ENCODE measurements at regions not wholly inside any gene's neighbourhood (a gene's known extent, or its start where the extent isn't known, plus 50 kb on each side); places are given as distances from the start of the nearest gene placed in this dataset.

GRCh38 chr6:56756791-56757587, 114.3 kb upstream of the DST start:
- H3K9ac ChIP-seq (ENCODE audit: low read depth, low read length): no peak overlapping the region
- no peaks in the 10 kb centered on the region for H3K9me3 ChIP-seq (ENCODE audit: control insufficient read depth, insufficient read depth, low read length)
- peaks cover 80% of the 10 kb centered on the region for H3K4me1 ChIP-seq (ENCODE audit: control insufficient read depth, insufficient read depth, low read length)
- no peaks in the 10 kb centered on the region for H3K27me3 ChIP-seq (ENCODE audit: control insufficient read depth, insufficient read depth, low read length)
- no peak overlapping the region for H3K4me3 ChIP-seq (ENCODE audit: low read depth, low read length)
- no peaks in the 10 kb centered on the region for H3K36me3 ChIP-seq (ENCODE audit: control insufficient read depth, insufficient read depth, low read length)
- H3K27ac ChIP-seq (ENCODE audit: low read depth, low read length): no peak overlapping the region

DNA sequence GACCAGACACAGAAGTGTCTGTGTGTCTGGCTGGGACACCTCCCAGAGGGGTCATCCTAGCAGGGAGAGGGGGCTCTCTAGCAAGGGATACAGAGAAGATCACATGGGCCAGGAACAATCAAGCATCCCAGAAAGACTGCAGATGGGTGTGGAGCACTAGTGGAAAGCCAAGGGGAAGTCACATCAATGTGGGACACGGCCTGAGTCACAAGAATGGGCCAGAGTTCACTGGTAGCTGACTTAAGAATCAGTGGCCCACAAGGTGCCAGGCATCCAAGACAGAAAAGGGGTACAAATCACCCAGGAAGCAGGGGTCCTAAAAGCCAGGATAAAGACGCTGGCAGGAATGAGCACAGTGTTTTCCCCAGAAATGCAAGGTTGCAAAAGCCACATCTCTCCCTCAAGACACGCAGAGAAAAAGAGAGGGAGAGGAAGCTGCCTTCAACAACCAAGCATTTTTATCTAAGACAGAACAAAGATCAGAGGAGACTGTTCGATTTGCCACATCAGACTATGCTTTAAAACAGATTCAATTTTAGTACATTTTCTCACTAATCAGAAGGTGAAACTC, 113.6 kb upstream of the DST start:
- Histone ChIP-seq H3K36me3 (ENCODE audit: control insufficient read depth, insufficient read depth, low read length) (no peaks in the 10 kb centered on the region), H3K9me3 (ENCODE audit: control insufficient read depth, insufficient read depth, low read length) (no peaks in the 10 kb centered on the region), H3K4me1 (ENCODE audit: control insufficient read depth, insufficient read depth, low read length) (peaks cover 87% of the 10 kb centered on the region), H3K4me3 (ENCODE audit: low read depth, low read length) (no peak overlapping the region), H3K27ac (ENCODE audit: low read depth, low read length) (no peak overlapping the region), H3K9ac (ENCODE audit: low read depth, low read length) (no peak overlapping the region), H3K27me3 (ENCODE audit: control insufficient read depth, insufficient read depth, low read length) (no peaks in the 10 kb centered on the region)

GRCh38 chr6:56755040-56755439, 112.4 kb upstream of the DST start:
- H3K9me3 ChIP-seq (ENCODE audit: control insufficient read depth, insufficient read depth, low read length): no peaks in the 10 kb centered on the region
- H3K27me3 ChIP-seq (ENCODE audit: control insufficient read depth, insufficient read depth, low read length): no peaks in the 10 kb centered on the region
- peaks cover 91% of the 10 kb centered on the region for H3K4me1 ChIP-seq (ENCODE audit: control insufficient read depth, insufficient read depth, low read length)
- no peaks in the 10 kb centered on the region for H3K36me3 ChIP-seq (ENCODE audit: control insufficient read depth, insufficient read depth, low read length)
- H3K4me3 ChIP-seq (ENCODE audit: low read depth, low read length): no peak overlapping the region
- H3K27ac ChIP-seq (ENCODE audit: low read depth, low read length): no peak overlapping the region
- no peak overlapping the region for H3K9ac ChIP-seq (ENCODE audit: low read depth, low read length)

DNA sequence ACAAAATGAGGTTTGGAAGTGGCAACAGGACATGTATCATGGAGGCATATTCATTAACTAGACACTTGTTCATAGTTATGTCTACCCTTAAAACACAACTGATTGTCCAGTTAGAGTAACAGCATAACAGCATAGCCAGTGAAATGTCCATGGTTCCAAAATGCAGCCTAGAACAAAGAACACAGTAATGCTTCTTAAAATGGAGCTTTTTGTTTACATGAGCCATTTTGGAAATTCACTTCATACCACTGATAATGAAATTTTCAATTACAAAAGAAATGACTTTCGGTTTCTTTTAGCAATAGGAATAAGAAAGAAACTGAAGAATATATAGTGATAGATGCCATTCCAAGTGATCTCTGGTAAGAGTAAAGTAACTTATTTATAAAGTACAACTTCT, 111.1 kb upstream of the DST start:
- Histone ChIP-seq H3K36me3 (ENCODE audit: control insufficient read depth, insufficient read depth, low read length) (no peaks in the 10 kb centered on the region), H3K4me3 (ENCODE audit: low read depth, low read length) (no peak overlapping the region), H3K27ac (ENCODE audit: low read depth, low read length) (peak overlapping the region; percentile 8), H3K9ac (ENCODE audit: low read depth, low read length) (no peak overlapping the region), H3K9me3 (ENCODE audit: control insufficient read depth, insufficient read depth, low read length) (no peaks in the 10 kb centered on the region), H3K4me1 (ENCODE audit: control insufficient read depth, insufficient read depth, low read length) (peaks cover 84% of the 10 kb centered on the region), H3K27me3 (ENCODE audit: control insufficient read depth, insufficient read depth, low read length) (no peaks in the 10 kb centered on the region)

DNA sequence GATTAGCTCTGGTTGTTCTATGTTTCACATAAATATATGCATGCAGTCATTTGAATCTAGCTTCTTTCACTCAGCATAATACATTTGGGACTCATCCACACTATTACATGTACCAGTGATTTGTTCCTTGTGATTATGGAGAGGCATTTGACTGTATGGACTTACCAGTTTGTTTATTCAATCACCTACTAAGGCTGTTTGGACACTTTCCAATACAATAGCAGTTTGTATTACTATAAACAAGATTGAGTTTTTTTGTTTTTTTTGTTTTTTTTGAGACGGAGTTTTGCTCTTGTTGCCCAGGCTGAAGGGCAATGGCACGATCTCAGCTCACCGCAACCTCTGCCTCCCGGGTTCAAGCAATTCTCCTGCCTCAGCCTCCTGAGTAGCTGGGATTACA, 109.8 kb upstream of the DST start:
- Histone ChIP-seq H3K36me3 (ENCODE audit: control insufficient read depth, insufficient read depth, low read length) (no peaks in the 10 kb centered on the region), H3K4me3 (ENCODE audit: low read depth, low read length) (no peak overlapping the region), H3K27me3 (ENCODE audit: control insufficient read depth, insufficient read depth, low read length) (no peaks in the 10 kb centered on the region), H3K4me1 (ENCODE audit: control insufficient read depth, insufficient read depth, low read length) (peaks cover 83% of the 10 kb centered on the region), H3K9me3 (ENCODE audit: control insufficient read depth, insufficient read depth, low read length) (no peaks in the 10 kb centered on the region), H3K27ac (ENCODE audit: low read depth, low read length) (peak overlapping the region; percentile 83), H3K9ac (ENCODE audit: low read depth, low read length) (no peak overlapping the region)

- H3K4me1 ChIP-seq (ENCODE audit: control insufficient read depth, insufficient read depth, low read length): peaks cover 83% of the 10 kb centered on the region
- H3K4me3 ChIP-seq (ENCODE audit: low read depth, low read length): no peak overlapping the region
- no peaks in the 10 kb centered on the region for H3K27me3 ChIP-seq (ENCODE audit: control insufficient read depth, insufficient read depth, low read length)
- H3K9me3 ChIP-seq (ENCODE audit: control insufficient read depth, insufficient read depth, low read length): no peaks in the 10 kb centered on the region
- H3K9ac ChIP-seq (ENCODE audit: low read depth, low read length): no peak overlapping the region; the same call in 1 of the 2 replicates
- peak overlapping the region; percentile 83 for H3K27ac ChIP-seq (ENCODE audit: low read depth, low read length)
- H3K36me3 ChIP-seq (ENCODE audit: control insufficient read depth, insufficient read depth, low read length): no peaks in the 10 kb centered on the region
Observed at GRCh38 chr6:56752009-56752408, 109.3 kb upstream of the DST start.

DNA sequence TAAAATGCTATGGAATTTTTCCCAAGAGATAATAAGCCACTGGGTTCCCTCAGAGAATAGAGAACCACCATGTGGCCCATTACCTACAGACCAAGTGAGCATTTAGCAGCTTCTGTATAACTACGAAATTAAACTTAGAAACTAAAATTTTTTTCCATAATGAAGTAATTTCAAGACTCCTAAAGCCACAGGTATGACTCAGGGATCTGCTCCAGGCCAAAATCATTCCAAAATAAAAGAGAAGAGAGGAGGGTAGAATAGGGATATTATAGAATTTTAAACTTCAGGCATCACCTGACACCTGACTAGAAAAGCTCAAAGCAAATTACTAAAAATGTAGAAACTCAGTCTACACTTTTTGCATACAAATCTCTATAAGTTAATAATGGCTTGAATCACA, 108.9 kb upstream of the DST start:
- no peaks in the 10 kb centered on the region for H3K9me3 ChIP-seq (ENCODE audit: control insufficient read depth, insufficient read depth, low read length)
- H3K4me3 ChIP-seq (ENCODE audit: low read depth, low read length): no peak overlapping the region
- no peak overlapping the region; the same call in 1 of the 2 replicates for H3K9ac ChIP-seq (ENCODE audit: low read depth, low read length)
- H3K36me3 ChIP-seq (ENCODE audit: control insufficient read depth, insufficient read depth, low read length): no peaks in the 10 kb centered on the region
- peak overlapping the region; percentile 83 for H3K27ac ChIP-seq (ENCODE audit: low read depth, low read length)
- peaks cover 83% of the 10 kb centered on the region for H3K4me1 ChIP-seq (ENCODE audit: control insufficient read depth, insufficient read depth, low read length)
- H3K27me3 ChIP-seq (ENCODE audit: control insufficient read depth, insufficient read depth, low read length): no peaks in the 10 kb centered on the region

- Histone ChIP-seq H3K27ac (ENCODE audit: low read depth, low read length) (peak overlapping the region; percentile 30), H3K4me1 (ENCODE audit: control insufficient read depth, insufficient read depth, low read length) (peaks cover 82% of the 10 kb centered on the region), H3K27me3 (ENCODE audit: control insufficient read depth, insufficient read depth, low read length) (no peaks in the 10 kb centered on the region), H3K9ac (ENCODE audit: low read depth, low read length) (0 out of 2 replicates have a peak overlapping the region, but pooled peaks have one; percentile 18), H3K9me3 (ENCODE audit: control insufficient read depth, insufficient read depth, low read length) (no peaks in the 10 kb centered on the region), H3K4me3 (ENCODE audit: low read depth, low read length) (no peak overlapping the region), H3K36me3 (ENCODE audit: control insufficient read depth, insufficient read depth, low read length) (no peaks in the 10 kb centered on the region)
Observed at GRCh38 chr6:56750686-56751085, 108.0 kb upstream of the DST start.

- no peak overlapping the region for H3K4me3 ChIP-seq (ENCODE audit: low read depth, low read length)
- no peaks in the 10 kb centered on the region for H3K9me3 ChIP-seq (ENCODE audit: control insufficient read depth, insufficient read depth, low read length)
- no peaks in the 10 kb centered on the region for H3K36me3 ChIP-seq (ENCODE audit: control insufficient read depth, insufficient read depth, low read length)
- H3K27ac ChIP-seq (ENCODE audit: low read depth, low read length): peak overlapping the region; percentile 16
- no peaks in the 10 kb centered on the region for H3K27me3 ChIP-seq (ENCODE audit: control insufficient read depth, insufficient read depth, low read length)
- peaks cover 82% of the 10 kb centered on the region for H3K4me1 ChIP-seq (ENCODE audit: control insufficient read depth, insufficient read depth, low read length)
- H3K9ac ChIP-seq (ENCODE audit: low read depth, low read length): no peak overlapping the region
Observed at GRCh38 chr6:56749632-56750151, 107.0 kb upstream of the DST start.

DNA sequence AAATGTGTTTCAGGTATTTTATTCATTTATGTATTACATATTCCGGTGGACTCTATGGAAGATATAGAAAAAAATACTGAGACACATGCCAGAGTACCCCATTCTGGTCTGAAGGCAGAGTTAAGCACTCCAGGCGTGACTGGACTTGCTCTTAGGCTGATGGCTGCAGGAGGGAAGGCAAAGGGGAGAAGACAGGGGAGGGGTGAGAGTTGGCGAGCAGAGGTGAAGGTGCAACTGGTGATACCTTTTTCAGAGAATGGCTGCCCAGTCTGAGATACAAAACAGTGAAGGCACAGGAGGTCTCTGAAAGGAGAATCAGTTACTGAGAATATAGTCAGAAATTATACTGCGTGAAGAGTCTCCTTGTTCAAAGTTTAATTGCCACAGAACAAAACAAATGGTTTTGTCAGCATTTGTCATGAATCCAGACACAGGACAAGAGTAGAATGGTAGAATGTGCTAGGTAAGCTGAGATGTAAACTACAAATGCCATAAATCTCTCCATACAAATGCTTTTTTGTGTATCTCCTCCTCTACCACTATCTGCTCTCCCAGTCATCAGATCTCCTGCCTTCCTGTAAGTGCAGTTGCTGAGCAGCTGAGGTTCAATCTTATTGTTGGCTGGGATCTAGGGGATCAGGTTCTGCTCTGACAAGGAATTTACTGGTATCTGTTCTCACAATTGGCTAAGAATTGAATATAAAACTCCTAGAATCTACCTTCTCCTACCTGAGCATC, 104.2 kb upstream of the DST start:
- H3K4me3 ChIP-seq (ENCODE audit: low read depth, low read length): no peak overlapping the region
- no peak overlapping the region for H3K9ac ChIP-seq (ENCODE audit: low read depth, low read length)
- H3K27me3 ChIP-seq (ENCODE audit: control insufficient read depth, insufficient read depth, low read length): no peaks in the 10 kb centered on the region
- H3K4me1 ChIP-seq (ENCODE audit: control insufficient read depth, insufficient read depth, low read length): peaks cover 86% of the 10 kb centered on the region
- no peaks in the 10 kb centered on the region for H3K36me3 ChIP-seq (ENCODE audit: control insufficient read depth, insufficient read depth, low read length)
- no peak overlapping the region for H3K27ac ChIP-seq (ENCODE audit: low read depth, low read length)
- H3K9me3 ChIP-seq (ENCODE audit: control insufficient read depth, insufficient read depth, low read length): no peaks in the 10 kb centered on the region

DNA sequence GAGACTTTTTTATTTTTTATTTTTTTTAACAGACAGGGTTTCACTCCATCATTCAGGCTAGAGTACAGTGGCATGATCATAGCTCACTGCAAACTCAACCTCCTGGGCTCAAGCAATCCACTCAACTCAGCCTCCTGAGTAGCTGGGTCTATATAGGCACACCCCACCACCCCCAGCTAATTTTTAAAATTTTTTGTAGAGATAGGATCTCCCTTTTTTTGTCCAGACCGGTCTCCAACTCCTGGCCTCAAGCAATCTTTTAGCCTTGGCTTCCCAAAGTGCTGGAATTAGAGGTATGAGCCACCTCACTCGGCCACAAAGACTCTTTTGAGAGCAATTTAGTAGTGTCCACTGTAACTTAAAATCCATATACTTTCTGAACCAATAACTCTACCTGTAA, 103.3 kb upstream of the DST start:
- peaks cover 86% of the 10 kb centered on the region for H3K4me1 ChIP-seq (ENCODE audit: control insufficient read depth, insufficient read depth, low read length)
- no peak overlapping the region for H3K9ac ChIP-seq (ENCODE audit: low read depth, low read length)
- no peaks in the 10 kb centered on the region for H3K36me3 ChIP-seq (ENCODE audit: control insufficient read depth, insufficient read depth, low read length)
- H3K9me3 ChIP-seq (ENCODE audit: control insufficient read depth, insufficient read depth, low read length): no peaks in the 10 kb centered on the region
- no peak overlapping the region for H3K27ac ChIP-seq (ENCODE audit: low read depth, low read length)
- no peaks in the 10 kb centered on the region for H3K27me3 ChIP-seq (ENCODE audit: control insufficient read depth, insufficient read depth, low read length)
- H3K4me3 ChIP-seq (ENCODE audit: low read depth, low read length): no peak overlapping the region

All from HUES48 (cell line).